Activated CD8-positive, alpha-beta T cell treated with anti-CD3 and anti-CD28 coated beads for 36 hours (primary cell): ENCODE measurements at regions not wholly inside any gene's neighbourhood (a gene's known extent, or its start where the extent isn't known, plus 50 kb on each side); places are given as distances from the start of the nearest gene placed in this dataset.

ENCODE experiments used
- ATAC-seq: fragments of 200-7000 bp; cut with Tn5 transposase; one replicate; pipeline ENCODE4 v1.10.0; 2021; ENCODE audit warnings: mild to moderate bottlenecking, moderate library complexity
- CTCF ChIA-PET: fragments of 350-600 bp; sonication (Branson Sonifier 250); formaldehyde crosslinking; loops from one replicate; lab custom pipeline; 2021; ENCODE audit warnings: antibody characterized with exemption; lab: Charles Lee
- POLR2A ChIA-PET: fragments of 350-600 bp; sonication (Branson Sonifier 250); formaldehyde crosslinking; loops from one replicate; lab custom pipeline; 2021; ENCODE audit warnings: antibody characterized with exemption; lab: Charles Lee
- DNase-seq: peaks from one replicate; pipeline ENCODE4 v3.0.0-alpha.2; 2020
- H3K27ac Mint-ChIP-seq: one replicate; pipeline ENCODE4 v1.8.0; 2021; ENCODE audit warnings: mild to moderate bottlenecking, mixed read lengths
- H3K27me3 Mint-ChIP-seq: one replicate; pipeline ENCODE4 v1.8.0; 2021; ENCODE audit warnings: mixed read lengths
- H3K36me3 Mint-ChIP-seq: one replicate; pipeline ENCODE4 v1.8.0; 2021; ENCODE audit warnings: low read depth, mixed read lengths
- H3K4me1 Mint-ChIP-seq: one replicate; pipeline ENCODE4 v1.8.0; 2021; ENCODE audit warnings: low read depth, mixed read lengths
- H3K4me3 Mint-ChIP-seq: one replicate; pipeline ENCODE4 v1.8.0; 2021; ENCODE audit warnings: mild to moderate bottlenecking, moderate library complexity, mixed read lengths
- H3K9me3 Mint-ChIP-seq: one replicate; pipeline ENCODE4 v1.8.0; 2021; ENCODE audit warnings: mixed read lengths
- intact Hi-C: fragments of 100-400 bp; cut with micrococcal nuclease; formaldehyde crosslinking; loops from one replicate; pipeline ENCODE4 v1.10.0; 2022
- TF ChIP-seq, protein P1 (sequence below): fragments of 200-600 bp; IDR thresholded peaks from one replicate; pipeline ENCODE4 v1.8.0; 2022; ENCODE audit warnings: antibody characterized with exemption, mild to moderate bottlenecking

DNA sequence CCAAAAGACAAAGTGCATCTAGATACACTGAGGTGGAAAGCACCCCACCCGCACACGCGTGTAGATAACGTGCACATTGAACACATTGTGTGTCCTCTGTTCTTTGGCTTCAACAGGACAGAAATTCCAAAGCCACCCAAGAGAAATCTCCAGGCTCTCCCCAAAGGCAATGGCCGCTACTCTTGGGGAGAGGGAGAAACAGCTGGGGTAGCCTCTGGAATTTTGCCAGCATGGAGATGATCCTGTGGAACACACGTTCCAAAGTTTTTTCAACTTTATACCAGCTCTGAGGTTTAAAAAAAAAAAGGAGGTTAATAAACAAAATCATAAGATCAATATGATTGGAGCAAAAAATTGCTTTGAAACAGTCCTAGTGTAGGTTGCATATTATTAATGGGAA lies 63.0 kb upstream of the CD82 start:
- no peak overlapping the region for H3K27ac Mint-ChIP-seq
- peaks cover 2% of the 10 kb centered on the region for H3K9me3 Mint-ChIP-seq
- peaks cover 8% of the 10 kb centered on the region for H3K27me3 Mint-ChIP-seq
- H3K4me3 Mint-ChIP-seq, result no peak overlapping the region
- ATAC-seq (no peak), DNase-seq (no peak)
- CTCF ChIA-PET, result no interaction called here
- H3K36me3 Mint-ChIP-seq, result no peaks in the 10 kb centered on the region
- intact Hi-C loops, result no loop called here
- no peaks in the 10 kb centered on the region for H3K4me1 Mint-ChIP-seq
- TF ChIP-seq, protein P1, sequence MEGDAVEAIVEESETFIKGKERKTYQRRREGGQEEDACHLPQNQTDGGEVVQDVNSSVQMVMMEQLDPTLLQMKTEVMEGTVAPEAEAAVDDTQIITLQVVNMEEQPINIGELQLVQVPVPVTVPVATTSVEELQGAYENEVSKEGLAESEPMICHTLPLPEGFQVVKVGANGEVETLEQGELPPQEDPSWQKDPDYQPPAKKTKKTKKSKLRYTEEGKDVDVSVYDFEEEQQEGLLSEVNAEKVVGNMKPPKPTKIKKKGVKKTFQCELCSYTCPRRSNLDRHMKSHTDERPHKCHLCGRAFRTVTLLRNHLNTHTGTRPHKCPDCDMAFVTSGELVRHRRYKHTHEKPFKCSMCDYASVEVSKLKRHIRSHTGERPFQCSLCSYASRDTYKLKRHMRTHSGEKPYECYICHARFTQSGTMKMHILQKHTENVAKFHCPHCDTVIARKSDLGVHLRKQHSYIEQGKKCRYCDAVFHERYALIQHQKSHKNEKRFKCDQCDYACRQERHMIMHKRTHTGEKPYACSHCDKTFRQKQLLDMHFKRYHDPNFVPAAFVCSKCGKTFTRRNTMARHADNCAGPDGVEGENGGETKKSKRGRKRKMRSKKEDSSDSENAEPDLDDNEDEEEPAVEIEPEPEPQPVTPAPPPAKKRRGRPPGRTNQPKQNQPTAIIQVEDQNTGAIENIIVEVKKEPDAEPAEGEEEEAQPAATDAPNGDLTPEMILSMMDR, result no peak
- POLR2A ChIA-PET, result no interaction called here

DNA sequence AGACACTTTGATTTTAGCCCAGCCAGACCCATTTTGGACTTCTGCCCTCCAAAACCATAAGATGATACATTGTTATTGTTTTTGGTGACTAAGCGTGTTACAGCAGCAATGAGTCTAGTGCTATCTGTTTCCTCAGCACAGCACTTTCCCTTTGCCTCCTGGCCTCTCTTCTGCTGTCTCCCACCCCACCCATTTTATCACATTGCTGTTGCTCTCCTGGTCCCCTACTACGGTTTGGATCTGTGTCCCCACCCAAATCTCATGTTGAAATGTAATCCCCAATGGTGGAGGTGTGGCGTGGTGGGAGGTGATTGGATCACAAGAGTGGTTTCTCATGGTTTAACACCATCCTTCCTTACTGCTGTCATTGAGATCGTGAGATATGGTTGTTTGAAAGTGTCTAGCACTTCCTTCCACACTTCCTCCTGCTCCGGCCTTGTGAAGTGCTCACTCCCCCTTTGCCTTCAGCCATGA lies 59.8 kb upstream of the CD82 start:
- H3K27ac Mint-ChIP-seq, result no peak overlapping the region
- no peak overlapping the region for H3K4me3 Mint-ChIP-seq
- peaks cover 2% of the 10 kb centered on the region for H3K9me3 Mint-ChIP-seq
- ChIA-PET POLR2A (no interaction called here), CTCF (no interaction called here)
- no peaks in the 10 kb centered on the region for H3K4me1 Mint-ChIP-seq
- intact Hi-C loops, result no loop called here
- no peaks in the 10 kb centered on the region for H3K36me3 Mint-ChIP-seq
- TF ChIP-seq, protein P1, result no peak
- H3K27me3 Mint-ChIP-seq, result peaks cover 8% of the 10 kb centered on the region
- ATAC-seq, result no peak
- DNase-seq, result no peak

DNA sequence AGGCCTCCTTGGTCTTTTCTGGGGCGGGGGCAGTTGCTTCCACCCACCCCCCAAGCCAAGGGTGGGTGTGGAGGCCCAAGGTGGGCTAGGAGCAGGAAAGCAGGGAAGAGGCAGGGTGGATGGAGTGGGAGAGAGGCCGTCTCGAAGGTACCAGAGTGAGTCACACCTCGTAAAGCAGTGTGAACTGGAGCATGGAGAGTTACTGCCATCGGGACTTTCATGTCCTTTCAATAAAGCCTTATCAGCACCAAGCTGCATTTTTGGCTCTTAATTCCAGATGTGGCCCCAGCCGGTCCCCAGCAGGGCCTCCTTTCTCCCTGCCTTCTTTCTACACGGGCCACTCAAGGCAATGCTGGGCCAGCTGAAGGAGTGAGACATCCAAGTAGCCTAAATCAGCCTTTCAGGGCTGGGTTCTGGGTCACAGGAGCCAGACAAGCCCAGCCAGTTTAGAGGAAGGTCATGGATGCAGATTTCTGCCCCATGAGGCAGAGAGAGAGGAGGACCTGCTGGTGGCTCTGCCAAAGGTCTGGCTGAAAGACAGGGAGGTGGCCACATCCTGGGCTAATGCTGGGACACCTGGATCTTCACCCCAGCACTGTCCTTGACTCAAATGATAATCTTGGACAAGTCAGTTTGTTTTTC lies 59.0 kb upstream of the CD82 start:
- intact Hi-C loops, result no loop called here
- ChIA-PET POLR2A (no interaction called here), CTCF (no interaction called here)
- ATAC-seq (no peak), DNase-seq (no peak)
- H3K27ac Mint-ChIP-seq, result no peak overlapping the region
- peaks cover 6% of the 10 kb centered on the region for H3K27me3 Mint-ChIP-seq
- no peaks in the 10 kb centered on the region for H3K36me3 Mint-ChIP-seq
- H3K9me3 Mint-ChIP-seq, result peaks cover 2% of the 10 kb centered on the region
- TF ChIP-seq, protein P1, result no peak
- no peak overlapping the region for H3K4me3 Mint-ChIP-seq
- H3K4me1 Mint-ChIP-seq, result no peaks in the 10 kb centered on the region

DNA sequence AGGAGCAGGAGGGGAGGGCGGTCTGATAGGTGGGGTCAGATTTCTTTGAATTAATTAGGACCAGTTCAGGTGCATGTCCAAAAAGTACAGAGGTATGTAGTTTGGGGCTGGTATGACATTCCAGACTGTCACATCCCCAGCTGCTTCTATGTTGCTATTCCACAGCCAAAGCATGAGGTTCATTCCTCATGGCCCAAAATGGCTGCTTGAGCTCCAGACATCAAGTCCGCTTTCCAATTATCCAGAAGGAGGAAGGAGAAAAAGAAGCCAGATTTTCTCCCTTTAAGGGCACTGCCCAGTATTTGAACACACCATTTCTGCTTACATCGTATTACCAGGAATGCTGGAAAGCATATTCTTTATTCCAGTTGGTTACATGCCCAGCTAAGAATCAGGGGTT lies 58.0 kb upstream of the CD82 start:
- ChIA-PET POLR2A (interaction anchor here (0.6 kb wide), 1 partner anchor 329 kb away, joined by 4 read pairs; no protein-coding TSS in a partner anchor), CTCF (no interaction called here)
- DNase-seq (no peak), ATAC-seq (no peak)
- intact Hi-C loops, result no loop called here
- Mint-ChIP-seq H3K4me1 (no peaks in the 10 kb centered on the region), H3K27me3 (peaks cover 7% of the 10 kb centered on the region), H3K27ac (no peak overlapping the region), H3K36me3 (no peaks in the 10 kb centered on the region), H3K9me3 (peaks cover 2% of the 10 kb centered on the region), H3K4me3 (no peak overlapping the region)
- TF ChIP-seq, protein P1, result no peak

DNA sequence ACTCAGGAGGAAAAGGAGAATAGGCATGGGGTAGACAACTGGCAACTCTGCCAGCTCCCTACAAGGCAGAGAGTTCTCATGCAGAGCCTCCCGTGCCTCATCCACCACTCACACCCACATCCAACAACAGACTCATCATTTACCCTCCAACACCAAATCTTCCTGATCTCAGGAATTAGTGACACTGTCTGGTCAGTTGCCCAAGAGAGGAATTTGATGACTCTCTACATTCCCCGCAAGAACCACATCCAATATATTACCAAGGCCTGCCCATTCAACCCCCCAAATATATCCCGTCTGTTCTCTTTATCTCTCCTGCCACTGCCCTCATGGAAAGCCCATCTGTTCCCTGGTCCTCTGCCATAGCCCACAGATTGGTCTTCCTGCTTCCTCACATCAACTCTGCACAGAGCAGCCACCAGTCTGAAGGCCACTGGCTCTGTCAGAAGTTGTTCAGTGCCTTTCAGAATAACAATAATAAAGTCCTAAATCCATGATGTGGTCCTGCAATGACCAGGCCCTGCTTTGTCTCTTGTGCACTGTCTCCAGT lies 57.5 kb upstream of the CD82 start:
- peaks cover 2% of the 10 kb centered on the region for H3K9me3 Mint-ChIP-seq
- no peak overlapping the region for H3K27ac Mint-ChIP-seq
- TF ChIP-seq, protein P1, result no peak
- DNase-seq (no peak), ATAC-seq (no peak)
- CTCF ChIA-PET, result no interaction called here
- POLR2A ChIA-PET, result no interaction called here
- peaks cover 7% of the 10 kb centered on the region for H3K27me3 Mint-ChIP-seq
- H3K4me1 Mint-ChIP-seq, result no peaks in the 10 kb centered on the region
- intact Hi-C loops, result no loop called here
- H3K4me3 Mint-ChIP-seq, result no peak overlapping the region
- no peaks in the 10 kb centered on the region for H3K36me3 Mint-ChIP-seq
